ENCODE measurements at regions not wholly inside any gene's neighbourhood (a gene's known extent, or its start where the extent isn't known, plus 50 kb on each side); places are given as distances from the start of the nearest gene placed in this dataset.

- DNase-seq, result peak; percentile 99
Observed at GRCh38 chr11:127627629-127628457, 627.3 kb upstream of the KIRREL3 start.

GRCh38 chr11:127627204-127627603 lies 626.6 kb upstream of the KIRREL3 start:
- no peak for DNase-seq

DNA sequence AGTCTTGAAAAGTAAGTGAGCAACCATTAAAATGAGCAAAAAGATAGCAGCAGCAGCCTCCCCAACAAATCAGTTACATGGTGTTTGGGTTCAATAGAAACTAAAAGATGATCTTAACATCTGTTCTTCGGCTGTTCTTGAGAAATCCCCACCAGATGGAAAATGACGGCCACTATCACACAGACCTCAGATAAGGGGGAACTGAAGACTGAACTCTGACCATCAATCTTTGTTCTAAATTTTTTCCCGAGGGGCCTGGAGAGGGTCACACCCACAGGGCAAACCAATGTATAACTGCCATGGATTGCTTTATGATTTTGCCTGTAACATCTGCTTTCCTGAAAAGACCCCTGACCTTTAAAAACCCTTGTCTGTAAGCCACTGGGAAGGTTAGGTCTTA lies 624.8 kb upstream of the KIRREL3 start:
- no peak for DNase-seq

DNA sequence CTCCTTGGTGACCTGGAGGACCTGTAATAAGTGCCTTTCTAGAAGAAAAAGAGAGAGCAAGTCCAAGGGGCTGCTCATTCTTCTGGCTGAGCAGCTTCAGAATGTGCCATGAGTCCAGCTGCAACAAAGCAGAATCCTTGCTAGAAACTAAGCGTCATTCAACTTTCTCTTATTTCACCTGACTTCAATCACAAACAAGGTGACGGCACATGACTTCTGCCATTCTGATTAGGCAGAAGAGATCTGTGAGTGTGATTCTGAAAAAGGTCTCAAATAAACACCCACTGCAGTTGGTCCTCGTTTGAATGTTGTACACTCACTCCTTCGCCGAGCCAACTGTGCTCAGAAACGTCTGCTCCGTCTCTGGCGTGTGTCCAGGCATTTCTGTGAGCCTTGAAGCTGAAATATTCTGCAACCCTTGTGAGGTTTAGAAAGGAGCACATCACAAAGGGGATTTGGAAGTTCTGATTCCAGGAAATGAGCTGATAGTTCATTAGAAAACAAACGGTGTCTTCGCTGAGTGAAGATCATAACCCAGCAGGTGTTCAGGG lies 623.8 kb upstream of the KIRREL3 start:
- peak; percentile 40 for DNase-seq

GRCh38 chr11:127622686-127623085 lies 622.1 kb upstream of the KIRREL3 start:
- DNase-seq, result no peak

GRCh38 chr11:127620671-127621070 lies 620.1 kb upstream of the KIRREL3 start:
- no peak for DNase-seq

GRCh38 chr11:127619946-127620345 lies 619.4 kb upstream of the KIRREL3 start:
- DNase-seq, result no peak

DNA sequence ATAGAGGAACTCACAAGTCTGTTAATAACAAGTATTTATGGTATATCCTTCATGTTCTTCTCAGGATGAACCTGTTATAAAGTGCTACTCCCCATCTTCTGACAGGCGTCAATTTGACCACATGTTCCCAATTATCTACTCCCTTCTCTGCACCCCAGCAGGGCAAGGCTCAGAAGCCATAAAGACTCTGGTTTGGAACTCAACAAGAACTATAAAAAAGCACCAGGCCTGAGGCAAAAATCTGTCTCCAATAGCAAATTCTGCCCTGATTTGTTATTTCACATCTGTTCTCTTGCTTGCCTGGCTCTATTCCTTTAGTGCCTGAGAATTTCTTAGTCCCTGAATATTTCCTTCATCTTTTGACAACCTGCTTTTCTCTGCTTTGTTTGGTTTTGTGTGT lies 618.2 kb upstream of the KIRREL3 start:
- no peak for DNase-seq

DNA sequence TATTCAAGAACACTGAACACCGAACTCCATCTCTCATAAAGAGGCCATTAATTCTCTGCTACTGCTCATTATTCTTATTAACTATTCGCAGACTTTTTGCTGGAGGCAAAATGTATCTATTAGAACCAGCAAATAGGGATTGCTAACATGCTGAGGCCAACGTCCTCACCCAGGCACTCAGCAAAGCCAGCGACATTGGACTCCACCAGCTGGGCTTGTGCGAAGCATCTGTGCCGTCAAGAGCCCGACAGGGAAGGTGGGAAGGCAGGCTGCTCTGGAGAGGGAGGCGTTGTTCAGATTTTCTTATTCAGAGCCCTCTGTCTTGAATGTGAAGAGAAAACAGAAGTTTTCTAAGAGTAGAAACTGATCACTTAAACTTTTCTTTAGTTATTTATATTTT lies 615.6 kb upstream of the KIRREL3 start:
- DNase-seq, result no peak

DNA sequence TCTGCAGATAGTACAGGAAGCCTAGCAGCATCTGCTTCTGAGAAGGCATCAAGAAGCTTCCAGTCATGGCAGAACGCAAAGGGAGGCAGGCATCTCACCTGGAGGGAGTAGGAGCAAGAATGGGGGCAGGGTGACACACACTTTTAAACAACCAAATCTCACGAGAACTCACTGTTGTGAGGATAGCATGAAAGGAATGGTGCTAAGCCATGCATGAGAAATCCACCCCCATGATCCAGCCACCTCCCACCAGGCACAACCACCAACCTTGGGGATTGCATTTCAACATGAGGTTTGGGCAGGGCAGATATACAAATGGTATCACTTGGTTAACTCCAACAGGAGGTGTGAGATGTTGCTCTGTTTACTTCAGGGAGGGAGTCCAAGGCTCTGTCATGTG lies 612.0 kb upstream of the KIRREL3 start:
- no peak for DNase-seq

DNA sequence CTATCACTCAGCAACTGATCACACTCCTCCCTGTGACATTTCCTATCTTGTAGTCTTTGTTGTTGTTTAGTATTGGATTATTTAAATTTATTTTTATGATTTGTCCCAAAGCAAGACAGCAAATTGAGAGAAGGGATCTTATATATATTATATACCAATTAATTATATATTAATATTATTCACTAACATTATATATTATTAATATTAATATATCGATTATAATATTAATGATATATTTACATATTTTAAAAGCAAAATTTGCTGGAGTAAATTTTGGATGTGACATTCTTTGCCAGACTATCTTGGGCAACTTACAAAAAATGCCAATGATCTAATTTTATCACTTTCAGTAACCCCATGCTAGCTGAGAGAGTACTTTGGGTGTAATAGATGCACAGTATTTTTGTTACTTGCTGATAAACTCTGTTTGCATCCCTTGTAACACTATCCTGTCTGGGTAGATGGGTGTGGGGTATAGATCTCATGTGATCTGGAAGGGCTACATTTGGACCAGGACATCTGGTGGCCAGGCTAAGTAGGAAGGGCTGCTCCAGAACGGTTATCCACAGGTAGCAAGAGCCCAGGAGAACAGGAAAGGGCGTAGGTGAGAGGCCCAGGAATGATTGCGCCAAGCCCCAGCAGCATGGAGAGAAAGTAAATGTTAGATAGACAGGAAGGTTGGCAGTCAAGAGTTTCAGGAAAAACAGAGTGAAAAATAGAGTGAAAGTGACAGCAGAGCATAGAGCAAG lies 608.6 kb upstream of the KIRREL3 start:
- DNase-seq, result no peak

DNA sequence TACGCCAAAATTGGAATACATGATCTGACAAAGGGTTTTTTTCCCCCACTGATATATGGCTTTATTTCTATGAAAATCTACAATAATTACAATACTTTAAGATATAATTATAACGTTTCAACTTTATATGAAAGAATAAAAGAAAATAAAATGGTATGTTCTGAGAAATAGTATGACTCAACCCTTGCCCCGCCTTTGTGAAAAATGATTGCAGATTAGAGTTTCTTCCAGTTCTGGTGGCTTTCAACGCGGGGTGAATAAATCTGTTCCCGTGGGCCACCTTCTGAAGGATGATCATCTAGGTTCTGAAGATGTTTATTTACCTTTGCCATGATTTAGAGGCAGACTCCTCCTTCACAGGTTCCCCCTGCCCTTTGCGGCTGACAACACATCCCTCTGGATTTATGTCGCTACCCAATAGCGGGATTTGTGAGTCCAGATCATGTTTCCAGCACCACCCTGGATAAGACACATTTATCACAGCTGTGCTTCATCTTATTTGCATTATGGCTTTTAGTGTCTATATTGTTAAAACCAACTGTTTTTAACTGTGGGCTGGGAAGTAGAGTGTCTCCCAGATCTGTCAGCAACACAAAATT lies 607.0 kb upstream of the KIRREL3 start:
- no peak for DNase-seq

- DNase-seq, result no peak
Observed at GRCh38 chr11:127601578-127601977, 601.0 kb upstream of the KIRREL3 start.

DNA sequence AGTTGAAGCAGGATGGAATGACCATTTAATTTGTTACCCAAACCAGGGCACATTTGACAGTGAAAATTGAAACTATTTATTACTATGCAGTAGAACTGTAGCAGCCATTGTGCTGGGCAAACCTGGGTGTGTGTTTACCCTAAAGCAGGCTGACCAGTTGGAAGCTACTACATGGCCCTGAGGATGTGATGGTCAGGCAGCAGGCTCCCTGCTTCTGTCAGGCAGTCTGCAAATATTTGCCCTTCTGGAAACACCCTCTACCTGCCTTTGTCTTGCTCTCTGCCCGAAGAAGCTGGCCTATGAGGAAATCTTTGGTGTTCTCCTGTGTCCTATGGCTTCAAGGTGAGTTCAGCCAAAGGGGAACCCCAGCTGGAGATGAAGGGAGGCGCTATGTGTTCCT lies 600.1 kb upstream of the KIRREL3 start:
- DNase-seq, result no peak

- no peak for DNase-seq
Observed at GRCh38 chr11:127598476-127598875, 597.9 kb upstream of the KIRREL3 start.

DNA sequence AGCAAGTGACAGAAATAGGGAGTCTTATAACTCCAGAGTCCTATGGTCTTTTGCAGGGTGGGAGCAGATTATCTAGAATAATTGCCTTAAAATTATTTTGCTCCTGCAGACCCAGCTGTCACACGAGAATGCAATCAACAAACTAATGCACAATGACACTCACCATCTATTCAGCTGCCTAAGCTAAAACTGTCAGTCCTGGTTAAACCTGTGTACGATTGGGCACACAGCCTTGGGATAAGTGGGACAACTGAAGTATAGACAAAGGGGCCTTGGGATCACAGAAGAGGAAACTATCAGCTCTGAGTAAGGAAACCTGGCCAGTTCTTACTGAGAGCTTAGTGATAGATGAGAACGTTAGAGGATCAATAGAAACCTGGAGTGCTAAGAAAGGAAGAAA lies 595.9 kb upstream of the KIRREL3 start:
- no peak for DNase-seq

DNA sequence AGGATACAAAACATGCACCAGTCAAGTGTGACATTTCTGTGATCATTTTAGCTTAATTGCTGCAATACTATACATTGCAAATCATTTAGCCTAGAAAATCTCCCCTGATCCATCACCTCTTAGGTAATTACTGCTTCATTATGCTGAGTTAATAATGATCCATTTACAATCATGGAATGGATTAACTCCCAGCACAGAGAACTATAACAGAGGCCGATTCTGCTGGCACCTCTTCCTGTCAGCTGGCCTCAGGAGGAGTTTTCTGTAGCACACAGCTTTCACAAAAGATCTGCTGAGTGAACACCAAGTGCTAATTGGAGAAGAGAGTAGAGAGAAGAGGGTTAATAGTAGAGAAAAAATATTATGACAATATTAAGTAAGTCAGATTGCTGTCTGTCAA lies 591.8 kb upstream of the KIRREL3 start:
- DNase-seq, result no peak

- DNase-seq, result no peak
Observed at GRCh38 chr11:127590314-127590713, 589.7 kb upstream of the KIRREL3 start.

DNA sequence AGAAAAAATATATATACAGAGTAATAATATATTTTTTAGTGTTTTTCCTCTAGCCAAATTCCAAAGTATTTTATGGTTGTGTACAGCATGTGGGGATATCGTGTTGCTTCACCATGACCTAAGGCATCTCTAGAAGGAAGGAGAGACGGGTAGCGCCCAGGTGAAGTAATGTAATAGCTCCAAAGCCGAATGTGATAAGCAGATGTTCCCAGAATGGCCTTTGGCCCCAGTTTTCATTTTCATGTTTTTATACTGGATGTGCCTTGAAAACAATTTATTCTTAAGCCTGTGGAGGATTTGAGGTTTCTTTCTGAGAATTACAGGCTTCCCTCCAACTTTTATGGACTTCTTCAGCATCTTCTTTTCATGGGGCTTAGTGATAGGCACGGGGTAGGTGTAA lies 587.9 kb upstream of the KIRREL3 start:
- DNase-seq, result no peak

DNA sequence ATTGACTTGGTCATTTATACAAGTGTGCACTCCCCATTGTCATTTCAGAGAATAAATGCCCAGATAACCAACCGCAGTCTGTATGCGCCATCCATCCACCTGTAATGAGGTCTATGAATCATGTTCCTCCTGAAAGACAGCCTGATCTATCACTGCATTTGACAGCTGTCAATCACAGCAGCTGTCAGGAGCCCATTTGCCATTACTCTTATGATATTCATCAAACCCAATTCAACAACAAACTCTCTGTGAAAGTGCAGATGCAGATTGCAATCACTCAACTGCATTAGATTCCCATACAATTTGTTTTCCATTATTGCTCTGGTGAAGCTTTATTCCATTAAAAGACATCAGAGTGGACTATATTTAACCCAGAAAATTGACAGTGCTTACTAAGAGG lies 586.9 kb upstream of the KIRREL3 start:
- DNase-seq, result no peak

DNA sequence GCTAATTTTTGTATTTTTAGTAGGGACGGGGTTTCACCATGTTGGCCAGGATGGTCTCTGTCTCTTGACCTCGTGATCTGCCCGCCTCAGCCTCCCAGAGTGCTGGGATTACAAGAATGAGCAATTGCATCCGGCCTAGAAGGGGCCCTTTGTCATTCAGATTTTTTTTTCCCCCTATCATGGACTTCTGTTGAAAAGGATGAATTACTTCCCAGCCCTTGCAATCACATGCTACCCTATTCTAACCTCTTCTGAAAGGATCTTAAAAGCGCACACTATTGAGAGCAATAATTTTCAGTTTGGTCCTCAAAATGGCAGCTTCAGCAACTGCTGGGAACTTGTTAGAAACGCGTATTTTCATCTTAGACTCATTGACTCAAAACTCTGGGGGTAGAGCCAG lies 575.6 kb upstream of the KIRREL3 start:
- DNase-seq, result no peak

GRCh38 chr11:127574478-127574877 lies 573.9 kb upstream of the KIRREL3 start:
- DNase-seq, result no peak

DNA sequence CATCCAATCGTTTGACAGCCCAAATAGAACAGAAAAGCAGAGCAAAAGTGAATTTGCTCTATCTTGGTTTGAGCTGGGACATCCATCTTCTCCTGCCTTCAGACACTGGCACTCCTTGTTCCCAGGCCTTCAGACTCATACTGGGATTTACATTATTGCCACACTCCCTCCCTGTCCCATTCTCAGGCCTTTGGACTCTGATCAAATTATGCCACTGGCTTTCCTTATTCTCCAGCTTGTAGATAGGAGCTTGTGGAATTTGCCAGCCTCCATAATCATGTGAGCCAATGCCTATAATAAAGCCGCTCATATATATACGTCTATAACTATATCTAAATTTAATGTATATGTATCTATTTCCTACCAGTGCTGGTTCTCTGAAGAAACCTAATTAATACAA lies 568.3 kb upstream of the KIRREL3 start:
- no peak for DNase-seq
